ENCODE measurements at regions not wholly inside any gene's neighbourhood (a gene's known extent, or its start where the extent isn't known, plus 50 kb on each side); places are given as distances from the start of the nearest gene placed in this dataset.

DNA sequence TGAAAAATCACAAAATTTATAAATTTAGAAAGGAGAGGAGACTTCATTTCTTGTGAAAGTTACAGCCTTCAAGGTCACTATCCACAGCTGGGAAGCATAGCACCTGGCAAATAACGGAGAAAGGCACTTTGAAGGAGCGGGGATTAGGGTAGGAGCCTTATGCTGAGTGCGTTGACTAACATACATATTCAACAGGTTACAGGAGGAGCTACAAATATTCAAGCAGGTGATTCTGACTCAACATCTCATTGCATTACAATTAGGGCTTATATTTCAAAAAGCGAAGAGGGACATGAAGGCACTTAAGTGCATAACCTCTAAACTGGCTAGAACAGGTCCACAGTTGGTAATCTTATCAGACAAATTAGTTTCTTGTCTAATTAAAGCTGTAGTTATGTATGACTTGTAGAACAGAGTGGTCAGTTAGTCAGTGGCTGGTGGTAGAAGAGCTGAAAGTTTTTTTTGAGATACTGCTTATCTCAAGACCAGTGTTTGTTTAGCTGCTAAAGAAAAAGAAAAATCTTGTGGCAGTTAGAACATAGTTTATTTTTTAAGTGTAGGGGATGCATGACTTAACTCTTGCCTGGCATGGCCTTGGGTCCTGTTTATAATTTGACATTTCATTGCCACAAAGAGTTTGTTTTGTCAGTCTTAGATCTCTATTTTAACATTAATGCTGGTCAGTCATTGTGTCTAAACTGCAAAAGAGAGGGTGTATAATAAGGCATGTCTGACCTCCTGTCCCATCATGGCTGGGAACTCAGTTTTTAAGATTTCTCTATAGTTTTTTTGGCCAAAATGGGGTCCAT lies 311.5 kb downstream of the DUSP10 start:
- intact Hi-C loops (cut with DNase I; ENCODE audit: low total_unique reads): no loop called here
- no peak for DNase-seq
- TF ChIP-seq, protein P1, sequence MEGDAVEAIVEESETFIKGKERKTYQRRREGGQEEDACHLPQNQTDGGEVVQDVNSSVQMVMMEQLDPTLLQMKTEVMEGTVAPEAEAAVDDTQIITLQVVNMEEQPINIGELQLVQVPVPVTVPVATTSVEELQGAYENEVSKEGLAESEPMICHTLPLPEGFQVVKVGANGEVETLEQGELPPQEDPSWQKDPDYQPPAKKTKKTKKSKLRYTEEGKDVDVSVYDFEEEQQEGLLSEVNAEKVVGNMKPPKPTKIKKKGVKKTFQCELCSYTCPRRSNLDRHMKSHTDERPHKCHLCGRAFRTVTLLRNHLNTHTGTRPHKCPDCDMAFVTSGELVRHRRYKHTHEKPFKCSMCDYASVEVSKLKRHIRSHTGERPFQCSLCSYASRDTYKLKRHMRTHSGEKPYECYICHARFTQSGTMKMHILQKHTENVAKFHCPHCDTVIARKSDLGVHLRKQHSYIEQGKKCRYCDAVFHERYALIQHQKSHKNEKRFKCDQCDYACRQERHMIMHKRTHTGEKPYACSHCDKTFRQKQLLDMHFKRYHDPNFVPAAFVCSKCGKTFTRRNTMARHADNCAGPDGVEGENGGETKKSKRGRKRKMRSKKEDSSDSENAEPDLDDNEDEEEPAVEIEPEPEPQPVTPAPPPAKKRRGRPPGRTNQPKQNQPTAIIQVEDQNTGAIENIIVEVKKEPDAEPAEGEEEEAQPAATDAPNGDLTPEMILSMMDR (IDR thresholded peaks at IDR 0.05): no peak
- peaks cover 0 to 5% (median 0%) of the 10 kb centered on the region in 3 donors for H3K9me3 ChIP-seq
- no peaks in the 10 kb centered on the region for H3K27me3 ChIP-seq
- no peak overlapping the region for H3K4me3 ChIP-seq
- no peaks in the 10 kb centered on the region for H3K36me3 ChIP-seq
- peaks cover 0 to 4% (median 0%) of the 10 kb centered on the region in 4 donors for H3K4me1 ChIP-seq
- H3K27ac ChIP-seq: no peak overlapping the region

DNA sequence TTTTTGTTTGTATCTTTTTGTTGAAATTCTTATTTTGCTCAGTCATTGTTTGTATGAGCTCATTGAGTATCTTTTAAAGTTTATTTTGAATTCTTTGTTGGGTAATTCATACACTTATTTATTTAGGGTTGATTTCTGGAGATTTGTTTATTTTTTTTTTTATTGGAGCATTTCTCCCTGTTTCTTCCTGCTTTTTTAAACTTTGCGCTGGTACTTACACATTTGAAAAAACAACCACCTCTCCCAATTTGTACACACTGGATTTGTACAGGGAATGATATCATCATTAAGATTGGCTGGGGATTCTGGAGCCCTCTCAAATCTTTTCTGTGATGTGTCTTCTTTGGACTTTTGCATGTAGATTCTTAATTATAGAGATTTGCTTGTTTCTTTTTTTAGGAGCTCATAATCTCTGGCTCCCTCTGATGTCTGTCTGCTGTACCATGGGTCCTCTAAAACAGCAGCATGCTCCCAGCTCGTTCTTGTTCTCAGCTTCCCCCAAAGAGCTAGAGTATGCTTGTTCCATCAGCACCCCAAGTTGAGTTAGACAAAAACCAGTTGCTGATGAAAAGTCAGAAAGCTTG lies 310.7 kb downstream of the DUSP10 start:
- no peak for DNase-seq
- TF ChIP-seq, protein P1 (IDR thresholded peaks at IDR 0.05): peak in 1 of 2 experiments; percentile 16
- Histone ChIP-seq H3K27ac (no peak overlapping the region), H3K4me1 (peaks cover 0 to 10% (median 0%) of the 10 kb centered on the region in 4 donors), H3K9me3 (no peaks in the 10 kb centered on the region), H3K27me3 (no peaks in the 10 kb centered on the region), H3K36me3 (no peaks in the 10 kb centered on the region), H3K4me3 (no peak overlapping the region)
- intact Hi-C loops (cut with DNase I; ENCODE audit: low total_unique reads): no loop called here

DNA sequence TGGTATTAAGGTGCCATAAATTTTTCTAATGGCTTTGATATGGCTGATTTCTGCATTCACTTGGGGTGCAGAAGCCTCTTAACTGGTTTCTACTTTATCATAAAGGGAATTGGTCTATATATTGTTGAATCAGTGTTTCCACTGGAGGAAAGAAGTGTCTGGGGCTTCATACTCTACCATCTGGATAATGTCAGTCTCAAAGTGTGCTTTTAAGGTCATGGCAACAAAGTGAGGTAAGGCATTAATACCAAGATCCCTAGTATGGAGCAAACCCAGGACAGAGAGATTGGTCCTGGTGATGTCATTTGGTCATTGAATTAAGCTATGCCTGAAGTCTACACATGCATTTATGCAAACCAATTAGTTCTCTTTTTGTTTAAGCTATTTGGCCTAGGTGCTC lies 309.9 kb downstream of the DUSP10 start:
- no peaks in the 10 kb centered on the region for H3K9me3 ChIP-seq
- intact Hi-C loops (cut with DNase I; ENCODE audit: low total_unique reads): no loop called here
- H3K36me3 ChIP-seq: no peaks in the 10 kb centered on the region
- no peak for DNase-seq
- H3K4me1 ChIP-seq: peaks cover 0 to 10% (median 0%) of the 10 kb centered on the region in 4 donors
- H3K27ac ChIP-seq: no peak overlapping the region
- TF ChIP-seq, protein P1 (IDR thresholded peaks at IDR 0.05): no peak
- no peak overlapping the region for H3K4me3 ChIP-seq
- H3K27me3 ChIP-seq: no peaks in the 10 kb centered on the region

DNA sequence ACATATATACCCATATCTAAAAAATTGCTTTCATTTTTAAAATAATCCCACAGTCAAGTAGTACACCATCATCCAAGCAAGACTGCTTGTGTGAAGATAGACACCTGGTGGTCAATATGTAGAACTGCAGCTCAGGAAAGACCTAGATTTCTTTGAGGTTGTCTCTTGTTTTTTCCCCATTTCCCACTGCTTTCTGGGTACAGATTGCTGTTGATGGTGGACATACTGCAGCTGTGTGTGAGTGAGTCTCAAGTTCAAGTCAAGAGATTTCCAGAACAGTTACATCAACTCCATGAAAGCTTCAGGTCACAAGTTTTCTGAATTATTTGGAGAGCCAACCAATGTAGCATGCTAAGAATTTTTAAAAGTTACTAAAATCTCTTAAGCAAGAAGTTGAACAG lies 306.4 kb downstream of the DUSP10 start:
- intact Hi-C loops (cut with DNase I; ENCODE audit: low total_unique reads): loop anchor here (5.0 kb wide), 1 partner anchor 173 kb away; no protein-coding TSS in a partner anchor
- H3K36me3 ChIP-seq: no peaks in the 10 kb centered on the region
- peaks cover 0 to 18% (median 5%) of the 10 kb centered on the region in 4 donors for H3K4me1 ChIP-seq
- DNase-seq: no peak
- H3K9me3 ChIP-seq: no peaks in the 10 kb centered on the region
- no peak overlapping the region for H3K4me3 ChIP-seq
- TF ChIP-seq, protein P1 (IDR thresholded peaks at IDR 0.05): peak; percentile 91 to 93
- no peak overlapping the region for H3K27ac ChIP-seq
- no peaks in the 10 kb centered on the region for H3K27me3 ChIP-seq

DNA sequence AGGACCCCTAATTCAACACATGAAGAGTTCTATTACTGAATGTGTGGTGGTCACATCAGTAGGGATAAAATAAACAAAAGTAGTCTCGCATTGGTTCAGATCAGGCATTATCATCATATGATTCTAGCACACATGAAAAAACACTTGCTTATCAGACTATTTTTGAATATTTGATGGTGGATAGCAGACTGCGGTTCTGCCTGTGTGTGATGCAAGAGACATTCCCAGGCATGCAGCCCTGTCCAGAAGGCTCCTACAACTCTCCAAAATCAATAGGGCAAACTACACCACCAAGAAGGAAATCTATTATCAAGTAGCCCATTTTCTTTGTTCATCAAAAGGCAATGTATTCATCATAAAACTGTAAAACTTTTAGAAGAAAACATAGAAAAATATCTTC lies 304.7 kb downstream of the DUSP10 start:
- Histone ChIP-seq H3K36me3 (no peaks in the 10 kb centered on the region), H3K27me3 (no peaks in the 10 kb centered on the region), H3K4me1 (peaks cover 0 to 24% (median 13%) of the 10 kb centered on the region in 4 donors), H3K27ac (peak overlapping the region in 1 of 2 donors; percentile 42), H3K4me3 (no peak overlapping the region), H3K9me3 (no peaks in the 10 kb centered on the region)
- intact Hi-C loops (cut with DNase I; ENCODE audit: low total_unique reads): loop anchor here (5.0 kb wide), 1 partner anchor 175 kb away; no protein-coding TSS in a partner anchor
- TF ChIP-seq, protein P1 (IDR thresholded peaks at IDR 0.05): no peak
- no peak for DNase-seq
